GM21786 (cell line): ENCODE measurements at regions not wholly inside any gene's neighbourhood (a gene's known extent, or its start where the extent isn't known, plus 50 kb on each side); places are given as distances from the start of the nearest gene placed in this dataset.
A peak's percentile ranks its signal among the peaks of the same experiment; 100 is the strongest.

Source experiments
- ATAC-seq: cut with Tn5 transposase; IDR thresholded peaks from one replicate; pipeline ENCODE4 v1.9.1; 2021; ENCODE audit not compliant: unreplicated experiment

- no peak for ATAC-seq
Measured at GRCh38 chr4:128366212-128366611, 78.6 kb upstream of the PGRMC2 start.

DNA sequence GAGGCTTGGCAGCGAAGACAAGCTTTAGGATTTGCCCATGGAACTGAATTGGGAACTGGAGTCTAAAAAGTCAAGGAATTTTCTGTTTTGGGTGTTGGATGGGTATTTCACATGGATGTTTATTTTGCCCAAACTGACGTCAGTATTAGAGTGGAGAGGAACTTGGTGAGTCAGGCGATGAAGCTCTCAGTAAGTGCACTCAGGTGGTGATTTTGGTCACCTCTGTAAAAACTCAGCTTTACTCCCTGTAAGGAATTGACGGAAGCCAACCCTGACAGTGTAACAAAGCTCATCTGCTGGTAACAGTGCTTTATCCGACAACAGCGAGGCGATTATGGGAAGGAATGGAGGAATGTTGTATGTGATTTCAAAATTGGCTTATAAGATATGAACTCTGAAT, 77.0 kb upstream of the PGRMC2 start:
- no peak for ATAC-seq

DNA sequence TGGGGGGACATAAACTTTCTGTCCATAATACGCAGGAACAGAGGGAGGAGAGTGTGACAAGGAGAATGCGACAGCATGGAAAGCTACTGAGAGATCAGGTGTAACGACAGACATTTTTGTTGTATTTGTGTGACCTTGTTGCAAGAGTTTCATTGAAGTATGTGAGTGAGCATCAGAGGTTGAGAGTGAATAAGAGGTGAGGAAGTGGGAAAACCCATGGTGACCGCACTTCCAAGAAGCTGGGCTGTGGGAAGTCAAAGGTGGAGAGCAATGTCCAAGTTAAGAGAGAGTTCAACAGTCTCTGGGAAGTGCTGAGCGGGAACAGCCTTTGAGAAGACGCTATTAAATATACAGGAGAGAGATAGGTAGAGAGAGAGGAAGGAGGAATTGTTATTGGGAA, 76.4 kb upstream of the PGRMC2 start:
- no peak for ATAC-seq

DNA sequence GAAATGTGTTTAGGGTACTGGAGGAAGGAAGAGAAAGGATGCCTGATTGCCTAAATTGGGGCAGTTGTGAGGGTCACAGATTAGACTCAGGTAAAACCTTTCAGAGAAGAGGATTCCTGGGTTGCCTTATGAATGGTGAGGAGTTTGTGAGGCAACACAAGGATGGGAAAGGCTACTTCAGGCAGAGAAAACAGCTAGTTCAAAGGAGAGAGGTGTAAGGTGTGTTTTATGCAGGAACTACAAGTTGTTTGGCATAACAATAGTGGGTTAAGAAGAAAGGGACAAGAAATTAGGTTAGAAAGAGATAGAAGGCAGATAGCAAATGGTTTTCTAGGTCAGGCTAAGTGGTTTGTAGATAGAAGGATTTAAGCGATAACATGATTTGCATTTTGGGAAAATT, 75.1 kb upstream of the PGRMC2 start:
- ATAC-seq: no peak

GRCh38 chr4:128359422-128359821, 71.8 kb upstream of the PGRMC2 start:
- no peak for ATAC-seq

DNA sequence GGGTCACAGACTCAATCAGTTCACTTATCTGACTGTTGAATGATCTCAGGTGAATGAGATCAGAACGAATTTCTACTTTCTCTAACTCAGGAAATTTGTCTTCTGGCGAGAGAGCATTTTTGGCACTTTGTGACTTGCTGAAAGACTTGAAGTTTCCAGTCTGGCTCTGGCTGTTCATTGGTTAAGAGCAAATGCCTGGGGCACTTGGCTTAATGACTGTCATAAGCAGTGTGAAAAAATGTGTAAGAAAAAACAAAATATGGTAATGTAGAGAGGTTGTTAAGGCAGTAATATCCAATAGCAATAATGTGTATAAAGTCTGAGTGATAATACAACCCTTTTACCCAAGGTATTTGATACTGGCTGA, 71.3 kb upstream of the PGRMC2 start:
- ATAC-seq: no peak

DNA sequence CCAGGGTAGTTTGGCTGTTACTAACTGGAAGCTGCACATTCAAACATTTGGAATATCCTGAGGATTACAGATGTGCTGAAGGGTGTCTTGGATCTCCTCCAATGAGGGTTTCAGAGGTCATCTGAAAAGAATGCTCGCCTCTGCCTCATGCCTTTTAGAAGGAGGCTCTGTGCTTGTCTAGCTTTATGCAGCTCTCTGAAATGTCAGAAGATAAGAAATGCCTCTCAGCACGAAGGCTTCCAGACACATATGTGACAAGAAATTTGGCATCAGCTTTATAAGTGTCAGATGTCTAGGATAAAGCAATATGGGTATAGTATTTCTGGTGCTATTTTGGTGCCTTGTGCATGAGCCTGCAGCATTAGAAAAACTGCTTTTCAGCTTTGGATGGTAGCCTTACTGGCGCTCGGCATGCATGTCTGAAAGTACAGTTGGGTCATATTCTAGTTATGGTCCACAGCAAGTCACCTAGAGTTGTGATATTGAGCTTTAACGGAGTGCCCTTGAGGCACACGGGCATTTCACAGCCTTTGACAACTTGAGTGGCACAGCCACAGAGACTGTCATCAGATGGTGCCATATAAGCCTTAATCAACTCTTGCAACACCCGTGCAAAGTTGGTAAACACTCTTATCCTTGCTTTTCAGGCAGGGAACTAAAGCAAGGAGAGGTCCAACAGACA, 70.8 kb upstream of the PGRMC2 start:
- no peak for ATAC-seq

DNA sequence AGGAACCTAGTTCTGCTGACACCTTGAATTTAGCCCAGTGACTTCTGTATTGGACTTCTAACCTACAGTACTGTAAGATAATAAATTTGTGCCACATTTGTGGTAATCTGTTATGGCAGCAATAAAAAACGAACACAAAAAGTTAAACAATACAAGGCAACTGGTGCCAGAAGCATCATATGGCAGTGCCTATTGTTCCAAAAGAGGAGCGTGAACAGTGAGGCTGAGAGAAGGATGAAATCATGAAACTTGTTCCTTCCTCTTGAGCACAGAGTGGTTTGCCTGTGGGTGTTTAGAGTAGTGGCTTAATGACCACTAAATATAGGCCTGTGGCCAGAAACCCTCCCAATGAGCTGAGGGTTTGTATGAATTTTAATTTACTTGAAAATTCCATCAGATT, 69.7 kb upstream of the PGRMC2 start:
- no peak for ATAC-seq

DNA sequence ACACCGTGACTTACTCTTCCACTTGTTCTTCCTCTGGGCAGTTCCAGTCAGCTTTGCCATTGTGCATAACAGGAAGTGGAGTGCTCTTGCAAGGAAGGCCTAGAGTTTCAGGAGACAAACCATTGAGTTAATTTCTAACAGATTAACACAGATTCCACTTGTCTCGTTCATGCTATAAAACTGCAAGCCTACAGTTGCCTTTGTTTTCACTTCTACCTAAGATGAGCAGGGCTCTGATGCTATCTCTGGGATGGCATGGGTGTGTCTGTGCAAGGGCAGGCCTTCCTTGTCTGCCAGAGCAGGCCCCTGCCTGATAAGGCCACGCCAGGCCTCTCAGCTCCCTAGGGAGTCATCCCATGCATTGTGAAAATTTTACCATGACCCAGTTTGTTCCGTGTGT, 67.7 kb upstream of the PGRMC2 start:
- peak; percentile 80 for ATAC-seq

DNA sequence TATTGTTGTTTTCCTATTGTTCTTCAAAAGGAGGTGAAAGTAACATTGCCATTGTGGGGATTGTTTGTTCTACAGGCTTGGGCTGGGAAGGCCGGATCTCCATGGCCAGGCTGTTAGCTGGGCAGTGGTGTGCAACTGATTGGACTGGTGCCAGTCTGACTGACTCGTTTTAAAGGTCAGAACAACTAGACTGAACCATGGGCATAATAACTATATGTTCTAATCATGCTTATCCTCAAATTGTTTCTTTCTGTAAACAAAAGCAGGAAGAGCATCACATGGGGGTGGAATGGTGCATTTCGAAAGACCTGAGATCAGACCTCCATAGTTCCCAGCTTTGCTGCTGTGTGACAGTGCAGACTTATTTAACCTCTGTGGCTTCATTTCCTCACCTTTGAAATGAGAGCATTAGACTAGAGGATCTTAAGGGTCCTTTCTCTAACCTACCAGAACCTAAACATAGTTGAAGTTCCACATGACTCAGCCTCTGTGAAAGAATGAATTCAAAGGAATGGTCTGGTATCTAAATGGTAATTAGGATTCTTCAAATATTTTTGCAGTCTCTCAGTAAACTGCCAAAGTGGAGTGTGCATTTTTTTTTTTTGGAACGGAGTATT, 66.7 kb upstream of the PGRMC2 start:
- ATAC-seq: no peak

DNA sequence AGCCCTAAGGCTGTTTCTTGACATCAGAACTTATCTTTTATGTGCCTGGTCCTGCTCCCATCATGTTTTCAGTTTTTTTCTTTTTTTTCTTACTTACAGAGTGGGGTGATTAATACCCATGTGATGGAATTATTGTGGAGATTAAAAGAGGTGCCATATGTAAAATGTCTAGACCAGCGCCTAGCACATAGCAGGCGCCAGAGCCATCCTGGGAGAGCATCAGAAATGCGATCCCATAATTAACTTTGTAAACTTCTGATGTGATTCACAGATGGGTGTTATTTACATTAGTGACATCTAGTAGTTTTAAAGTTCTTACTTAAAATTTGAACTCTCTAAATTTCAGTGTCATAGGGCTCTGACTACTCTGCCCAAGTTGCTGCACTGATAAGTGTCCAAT, 66.2 kb upstream of the PGRMC2 start:
- ATAC-seq: no peak

GRCh38 chr4:128351502-128351901, 63.9 kb upstream of the PGRMC2 start:
- no peak for ATAC-seq

DNA sequence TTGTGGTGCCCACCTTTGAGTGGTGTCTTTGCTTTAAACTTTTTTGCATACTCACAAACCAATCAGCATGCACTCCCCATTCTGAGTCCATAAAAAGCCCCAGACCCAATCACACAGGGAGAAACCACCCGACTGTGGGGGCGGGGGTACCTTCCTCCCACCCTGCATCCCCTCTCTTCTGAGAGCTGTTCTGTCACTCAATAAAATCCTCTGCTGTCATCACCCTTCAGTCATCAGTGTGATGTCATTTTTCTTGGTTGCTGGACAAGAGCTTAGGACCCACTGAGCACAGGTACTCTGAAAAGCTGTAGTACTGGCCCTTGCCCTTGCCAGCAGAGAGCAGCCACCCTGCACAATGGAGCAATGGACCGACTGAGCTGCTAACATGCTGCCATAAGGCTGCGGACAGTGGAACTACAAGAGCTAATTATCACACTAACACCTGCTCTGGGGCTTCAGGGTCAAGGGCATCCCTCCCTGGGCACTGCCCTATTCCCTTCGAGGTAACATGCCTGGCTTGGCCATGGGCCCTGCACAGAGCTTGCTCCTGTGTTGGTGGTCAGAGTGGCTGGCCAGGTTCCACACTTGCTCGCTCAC, 62.9 kb upstream of the PGRMC2 start:
- no peak for ATAC-seq

GRCh38 chr4:128349921-128350320, 62.3 kb upstream of the PGRMC2 start:
- no peak for ATAC-seq

DNA sequence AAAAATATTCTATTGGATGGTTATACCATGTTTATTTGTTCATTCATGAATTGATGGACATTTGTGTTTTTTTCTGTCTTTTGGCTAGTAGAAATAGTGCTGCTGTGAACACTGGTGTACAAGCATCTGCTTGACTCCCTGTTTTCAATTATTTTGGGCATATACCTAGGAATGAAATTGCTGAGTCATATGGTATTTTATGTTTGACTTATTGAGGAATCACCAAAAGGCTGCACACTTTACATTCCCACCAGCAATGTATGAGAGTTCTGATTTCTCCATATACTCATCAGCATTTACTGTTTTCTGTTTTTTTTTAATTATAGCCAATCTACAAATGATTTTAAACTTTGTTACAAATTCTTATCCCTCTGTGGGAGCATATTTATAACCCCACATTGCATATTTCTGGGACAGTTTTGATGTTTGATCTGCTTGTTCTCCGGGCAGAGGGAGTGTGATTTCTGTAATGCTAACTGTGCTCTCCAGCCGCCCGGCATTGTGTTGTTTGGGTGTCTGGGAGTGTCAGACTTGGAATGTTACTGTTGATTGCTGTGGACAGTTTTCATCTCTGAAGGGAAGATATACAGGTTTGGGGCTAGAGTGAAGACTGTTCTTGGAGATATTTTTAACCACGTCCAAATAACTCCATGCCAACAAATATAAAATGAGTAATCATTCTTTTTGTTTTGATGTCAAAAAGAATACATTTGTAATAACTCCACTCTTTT, 60.5 kb upstream of the PGRMC2 start:
- ATAC-seq: no peak

DNA sequence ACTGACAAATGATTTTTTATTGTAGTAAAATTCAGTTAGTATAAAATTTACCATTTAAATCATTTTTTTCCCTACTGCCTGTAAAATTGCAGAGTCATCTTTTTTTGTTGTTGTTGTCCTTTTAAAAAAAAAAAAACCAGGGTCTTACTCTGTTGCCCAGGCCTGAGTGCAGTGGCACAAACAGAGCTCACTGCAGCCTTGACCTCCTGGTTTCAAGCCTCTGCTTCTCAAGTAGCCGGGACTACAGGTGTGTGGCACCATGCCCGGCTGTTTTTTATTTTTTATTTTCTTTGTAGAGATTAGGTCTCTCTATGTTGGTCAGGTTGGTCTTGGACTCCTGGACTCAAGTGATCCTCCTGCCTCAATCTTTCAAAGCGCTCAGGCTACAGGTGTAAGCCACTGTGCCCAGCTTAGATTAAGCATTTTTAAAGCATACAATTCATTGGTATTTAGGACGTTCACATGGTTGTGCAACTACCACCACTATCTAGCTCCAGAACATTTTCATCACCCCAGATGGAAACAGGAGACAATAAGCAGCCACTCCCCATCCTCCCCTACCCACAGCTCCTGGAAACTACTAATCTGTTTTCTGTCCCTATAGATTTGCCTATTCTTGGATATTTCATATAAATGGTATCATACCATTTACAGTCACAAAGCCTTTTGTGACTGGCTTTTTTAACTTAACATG, 59.7 kb upstream of the PGRMC2 start:
- no peak for ATAC-seq

GRCh38 chr4:128346054-128346716, 58.6 kb upstream of the PGRMC2 start:
- no peak for ATAC-seq

GRCh38 chr4:128345650-128346049, 58.0 kb upstream of the PGRMC2 start:
- no peak for ATAC-seq

- ATAC-seq: no peak
Measured at GRCh38 chr4:128342762-128343161, 55.1 kb upstream of the PGRMC2 start.

GRCh38 chr4:128341634-128342033, 54.0 kb upstream of the PGRMC2 start:
- ATAC-seq: no peak
